Pancreas (tissue), 10 donors: ENCODE measurements at regions not wholly inside any gene's neighbourhood (a gene's known extent, or its start where the extent isn't known, plus 50 kb on each side); places are given as distances from the start of the nearest gene placed in this dataset.

ENCODE experiments used
- ATAC-seq, 4 donors: fragments of 200-7000 bp; cut with Tn5 transposase; one replicate each; pipeline versions ENCODE4 v1.8.0 to v1.9.1; 2020; ENCODE audit warnings: mild to moderate bottlenecking in 4 of 4, moderate library complexity in 4 of 4
- DNase-seq, 6 donors: peaks; one replicate each; pipeline ENCODE4 v3.0.0-alpha.2; 2020
- FAIRE-seq: peaks from 2 replicates; lab custom pipeline; 2012; peaks lifted over from hg19 to GRCh38; lab: Jason Lieb, UNC
- H3K27ac ChIP-seq, 4 donors: fragments of 200-600 bp; sonication (generic); 1 replicate in 3 of 4; 2 replicates in 1 of 4; pipeline versions ENCODE4 v1.5.0 to v1.8.0; 2020
- H3K27me3 ChIP-seq, 4 donors: fragments of 200-600 bp; one replicate each; pipeline ENCODE4 v1.8.0; 2021
- H3K36me3 ChIP-seq, 3 donors: fragments of 200-600 bp; sonication (generic) in 1 of 3; one replicate each; pipeline versions ENCODE4 v1.5.0 to v1.8.0; 2020 to 2021
- H3K4me1 ChIP-seq, 3 donors: fragments of 200-600 bp; one replicate each; pipeline ENCODE4 v1.8.0; 2021
- H3K4me3 ChIP-seq, 4 donors: fragments of 200-600 bp; sonication (generic) in 2 of 4; one replicate each; pipeline versions ENCODE4 v1.5.0 to v1.8.0; 2020 to 2021
- H3K9me3 ChIP-seq, 4 donors: fragments of 200-600 bp; one replicate each; pipeline ENCODE4 v1.8.0; 2021
- CTCF ChIP-seq, 4 donors: fragments of 200-600 bp; sonication (generic) in 3 of 4; IDR thresholded peaks; one replicate each; pipeline versions ENCODE4 v1.5.0 to v1.8.0; 2021; ENCODE audit warnings: antibody characterized with exemption in 4 of 4
- WGBS, 2 donors: extraction: QIAGEN DNeasy Blood & Tissue Kit; methylation state at CpG; one replicate each; pipeline ENCODE4 v1.1.7; 2013; 5-methylcytosine and 5-hydroxymethylcytosine counted together
- intact Hi-C, 3 donors: fragments of 100-400 bp; cut with DNase I; formaldehyde crosslinking; loops; one replicate each; pipeline versions ENCODE4 v1.11.1 to v1.14.2; 2022
- donor health status: healthy with polysubstance abuse.
- donor health status: DM: no; HTN: no; CAD: no; lungs with moderate emphysema.
- donor health status: DM: no; HTN: no; CAD: no.
- donor health status: control.
- donor health status: control.
- donor health status: Bipolar disorder and iron deficiency.
- donor health status: DM: yes; HTN: yes; CAD: no.
- donor health status: DM: no; HTN: no; CAD: no.
- donor health status: DM: no; HTN: no; CAD: no.
- donor health status: DM: yes; HTN: yes; CAD: no.

GRCh38 chr17:71111934-71112333, 942.6 kb downstream of the KCNJ2 start:
- no peaks in the 10 kb centered on the region for H3K36me3 ChIP-seq
- DNase-seq: no peak
- H3K9me3 ChIP-seq: no peaks in the 10 kb centered on the region
- H3K4me1 ChIP-seq: peaks cover 0 to 11% (median 0%) of the 10 kb centered on the region in 3 donors
- intact Hi-C loops: no loop called here
- no peak for FAIRE-seq
- no peak overlapping the region for H3K27ac ChIP-seq
- H3K27me3 ChIP-seq: no peaks in the 10 kb centered on the region
- H3K4me3 ChIP-seq: no peak overlapping the region
- WGBS, 2 donors: 56 to 78% methylated on average over 2 of the region's 2 CpGs
- TF ChIP-seq CTCF (IDR thresholded peaks at IDR 0.05): no peak
- no peak for ATAC-seq

DNA sequence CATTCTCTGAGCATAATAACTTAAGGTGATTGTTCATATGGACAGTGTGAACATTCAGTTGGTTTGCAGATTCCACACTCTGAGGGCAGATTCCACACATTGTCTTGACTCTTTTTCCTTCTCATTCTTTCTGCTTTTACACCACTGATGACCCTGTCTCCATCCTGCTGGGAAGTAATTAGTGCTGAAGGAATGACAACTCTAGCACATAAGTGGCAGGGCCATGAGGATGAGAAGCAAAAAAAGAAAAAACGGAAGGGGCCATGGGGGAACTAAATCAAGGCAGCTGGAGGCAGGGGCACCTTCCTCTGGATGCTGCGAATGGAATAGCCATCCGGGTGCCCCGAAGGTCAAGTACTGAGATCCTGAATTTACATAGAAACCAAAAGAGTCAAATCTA, 944.0 kb downstream of the KCNJ2 start:
- Histone ChIP-seq H3K4me1 (peaks cover 0 to 11% (median 0%) of the 10 kb centered on the region in 3 donors), H3K9me3 (no peaks in the 10 kb centered on the region), H3K27ac (no peak overlapping the region), H3K36me3 (no peaks in the 10 kb centered on the region), H3K4me3 (no peak overlapping the region), H3K27me3 (no peaks in the 10 kb centered on the region)
- whole genome bisulfite sequencing, 2 donors: 86 to 88% methylated on average over 4 of the region's 4 CpGs
- no peak for TF ChIP-seq CTCF (IDR thresholded peaks at IDR 0.05)
- DNase-seq (no peak), FAIRE-seq (no peak), ATAC-seq (no peak)
- intact Hi-C loops: no loop called here

DNA sequence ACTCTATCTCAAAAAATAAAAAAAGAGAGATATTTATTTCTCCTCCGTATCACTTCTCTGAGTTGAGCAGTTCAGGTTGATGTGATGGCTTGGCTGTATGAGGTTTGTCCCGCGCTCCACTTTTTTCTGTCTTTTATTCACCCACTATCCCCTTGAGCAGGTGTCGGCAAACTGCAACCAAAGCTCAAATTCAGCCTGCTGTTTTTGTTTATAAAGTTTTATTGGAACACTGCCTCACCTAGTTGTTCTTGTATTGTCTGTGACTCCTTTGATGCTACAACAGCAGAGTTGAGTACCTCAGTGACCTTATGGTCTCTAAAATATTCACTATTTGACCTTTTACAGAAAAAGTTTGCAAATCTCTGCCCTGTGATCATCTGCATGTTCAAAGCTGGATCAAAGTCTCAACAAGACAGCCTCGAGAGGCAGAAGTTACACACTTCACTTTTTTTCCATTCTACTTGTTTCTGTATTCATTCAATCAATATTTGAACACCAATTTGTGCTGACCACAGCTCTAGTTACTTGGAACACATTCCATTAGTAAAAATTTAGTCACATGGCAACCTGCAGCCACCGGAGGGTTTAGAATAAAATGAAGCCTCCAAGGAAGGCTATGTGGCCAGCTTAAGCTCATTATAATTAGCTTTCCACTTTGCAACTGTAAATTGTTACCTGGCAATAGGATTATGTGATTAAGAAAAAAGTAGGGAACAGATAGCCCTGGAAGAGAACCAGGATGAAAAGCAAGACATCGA, 945.8 kb downstream of the KCNJ2 start:
- 63 to 79% methylated on average over 7 of the region's 7 CpGs for WGBS, 2 donors
- intact Hi-C loops: no loop called here
- Histone ChIP-seq H3K36me3 (no peaks in the 10 kb centered on the region), H3K4me1 (peaks cover 0 to 7% (median 0%) of the 10 kb centered on the region in 3 donors), H3K9me3 (no peaks in the 10 kb centered on the region), H3K27ac (no peak overlapping the region), H3K27me3 (no peaks in the 10 kb centered on the region), H3K4me3 (no peak overlapping the region)
- FAIRE-seq (no peak), ATAC-seq (no peak), DNase-seq (no peak)
- TF ChIP-seq CTCF (IDR thresholded peaks at IDR 0.05): no peak

DNA sequence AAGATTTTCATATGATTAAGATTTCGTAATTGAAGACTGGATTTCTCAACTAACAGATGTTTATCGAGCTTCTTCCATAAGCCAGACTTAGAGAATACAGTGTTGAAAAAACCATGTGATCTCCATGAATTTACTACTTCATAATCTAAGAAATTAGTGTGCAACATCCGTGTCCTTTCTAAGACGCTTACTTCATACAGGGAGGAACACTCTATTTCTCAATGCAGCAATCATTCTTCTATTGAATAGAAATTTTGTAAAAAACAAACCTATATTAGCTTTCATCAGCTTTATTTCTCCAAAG, 946.3 kb downstream of the KCNJ2 start:
- WGBS, 2 donors: 71 to 84% methylated on average over 4 of the region's 4 CpGs
- Histone ChIP-seq H3K9me3 (no peaks in the 10 kb centered on the region), H3K4me1 (peaks cover 0 to 5% (median 0%) of the 10 kb centered on the region in 3 donors), H3K36me3 (no peaks in the 10 kb centered on the region), H3K27ac (no peak overlapping the region), H3K4me3 (no peak overlapping the region), H3K27me3 (no peaks in the 10 kb centered on the region)
- TF ChIP-seq CTCF (IDR thresholded peaks at IDR 0.05): no peak
- FAIRE-seq (no peak), DNase-seq (no peak), ATAC-seq (no peak)
- intact Hi-C loops: no loop called here

GRCh38 chr17:71117466-71117865, 948.1 kb downstream of the KCNJ2 start:
- no peaks in the 10 kb centered on the region for H3K27me3 ChIP-seq
- DNase-seq: no peak
- no peaks in the 10 kb centered on the region for H3K9me3 ChIP-seq
- 58 to 68% methylated on average over 4 of the region's 4 CpGs for WGBS, 2 donors
- ATAC-seq: no peak
- intact Hi-C loops: no loop called here
- no peak overlapping the region for H3K27ac ChIP-seq
- H3K36me3 ChIP-seq: no peaks in the 10 kb centered on the region
- H3K4me1 ChIP-seq: no peaks in the 10 kb centered on the region
- no peak for FAIRE-seq
- H3K4me3 ChIP-seq: no peak overlapping the region
- TF ChIP-seq CTCF (IDR thresholded peaks at IDR 0.05): no peak
